HFF-Myc (cell line): ENCODE measurements at regions not wholly inside any gene's neighbourhood (a gene's known extent, or its start where the extent isn't known, plus 50 kb on each side); places are given as distances from the start of the nearest gene placed in this dataset.

Experiments
- DNase-seq: peaks from one replicate; pipeline ENCODE4 v3.0.0-alpha.2; 2011; ENCODE audit warnings: low read depth; ENCODE audit errors: extremely low read depth
- H3K4me3 ChIP-seq: replicated peaks from 2 replicates; pipeline ENCODE4 v1.5.1; 2011; ENCODE audit warnings: low read depth, mild to moderate bottlenecking, control low read depth, low read length
- TF ChIP-seq, protein P1 (sequence below): IDR thresholded peaks from 2 replicates; pipeline ENCODE4 v1.5.1; 2012; ENCODE audit warnings: mild to moderate bottlenecking, low read depth, low read length, control low read depth; ENCODE audit errors: missing control alignments

DNA sequence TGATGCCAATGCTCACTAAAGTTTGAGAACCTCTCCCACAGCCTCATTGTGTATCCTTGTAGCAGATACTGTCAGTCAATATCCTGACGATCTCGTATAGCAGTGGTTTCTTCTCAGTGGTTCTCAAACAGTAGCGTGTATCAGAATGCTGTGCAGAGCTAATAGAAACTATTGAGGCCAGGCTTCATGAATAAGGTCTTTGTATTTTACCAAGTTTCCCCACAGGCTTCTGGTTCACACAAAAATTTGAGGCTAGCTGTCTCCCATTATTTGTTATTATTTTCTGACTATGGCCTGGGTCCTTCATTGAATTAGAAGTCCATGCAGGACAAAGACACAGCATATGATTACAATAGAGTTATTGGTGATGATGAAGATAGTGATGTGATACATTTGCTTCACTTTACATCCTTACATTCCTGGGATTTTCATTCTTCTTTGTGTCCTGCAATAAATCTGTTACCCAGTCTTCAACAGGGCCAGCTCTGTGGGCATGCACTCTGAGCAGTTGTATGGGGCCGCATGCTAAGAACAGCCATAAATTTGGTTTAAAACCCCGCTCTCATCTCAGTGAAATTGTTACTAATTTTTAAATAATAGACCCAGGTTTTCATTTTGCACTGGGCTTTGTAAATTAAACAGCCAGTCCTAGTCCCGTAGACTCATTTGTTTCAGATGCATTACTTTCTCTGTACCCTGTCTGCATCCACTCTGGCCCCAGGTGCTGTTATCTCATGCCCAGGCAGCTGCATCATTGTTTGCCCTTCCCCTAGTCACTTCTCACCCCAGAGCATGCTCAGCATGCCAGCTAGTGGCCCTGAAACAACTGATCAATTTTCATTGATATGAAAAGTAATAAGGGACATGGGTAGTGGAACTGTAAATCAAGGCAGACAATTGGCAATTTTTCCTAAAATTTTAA is 199.9 kb upstream of the PIK3R1 start:
- no peak overlapping the region for H3K4me3 ChIP-seq
- TF ChIP-seq, protein P1, sequence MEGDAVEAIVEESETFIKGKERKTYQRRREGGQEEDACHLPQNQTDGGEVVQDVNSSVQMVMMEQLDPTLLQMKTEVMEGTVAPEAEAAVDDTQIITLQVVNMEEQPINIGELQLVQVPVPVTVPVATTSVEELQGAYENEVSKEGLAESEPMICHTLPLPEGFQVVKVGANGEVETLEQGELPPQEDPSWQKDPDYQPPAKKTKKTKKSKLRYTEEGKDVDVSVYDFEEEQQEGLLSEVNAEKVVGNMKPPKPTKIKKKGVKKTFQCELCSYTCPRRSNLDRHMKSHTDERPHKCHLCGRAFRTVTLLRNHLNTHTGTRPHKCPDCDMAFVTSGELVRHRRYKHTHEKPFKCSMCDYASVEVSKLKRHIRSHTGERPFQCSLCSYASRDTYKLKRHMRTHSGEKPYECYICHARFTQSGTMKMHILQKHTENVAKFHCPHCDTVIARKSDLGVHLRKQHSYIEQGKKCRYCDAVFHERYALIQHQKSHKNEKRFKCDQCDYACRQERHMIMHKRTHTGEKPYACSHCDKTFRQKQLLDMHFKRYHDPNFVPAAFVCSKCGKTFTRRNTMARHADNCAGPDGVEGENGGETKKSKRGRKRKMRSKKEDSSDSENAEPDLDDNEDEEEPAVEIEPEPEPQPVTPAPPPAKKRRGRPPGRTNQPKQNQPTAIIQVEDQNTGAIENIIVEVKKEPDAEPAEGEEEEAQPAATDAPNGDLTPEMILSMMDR, result no peak
- DNase-seq, result no peak

DNA sequence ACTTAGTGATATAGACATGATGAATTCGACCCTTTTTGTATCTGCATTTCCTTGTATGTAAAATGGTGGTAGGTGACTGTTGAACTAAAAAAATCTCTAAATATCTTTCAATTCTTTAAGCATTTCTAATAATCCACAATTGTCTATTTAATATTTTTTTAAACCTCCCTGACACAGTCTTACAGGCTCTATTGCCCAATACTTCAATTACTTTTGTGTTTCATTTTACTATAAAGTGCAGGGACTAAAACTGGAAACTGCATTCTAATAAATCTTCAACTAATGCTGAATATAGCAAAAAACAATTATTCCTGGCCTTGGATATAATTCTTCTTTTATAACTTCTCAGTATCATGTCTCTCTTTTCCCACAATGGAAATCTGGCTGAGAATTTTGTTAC is 202.7 kb upstream of the PIK3R1 start:
- TF ChIP-seq, protein P1, result no peak
- DNase-seq, result no peak
- no peak overlapping the region for H3K4me3 ChIP-seq

DNA sequence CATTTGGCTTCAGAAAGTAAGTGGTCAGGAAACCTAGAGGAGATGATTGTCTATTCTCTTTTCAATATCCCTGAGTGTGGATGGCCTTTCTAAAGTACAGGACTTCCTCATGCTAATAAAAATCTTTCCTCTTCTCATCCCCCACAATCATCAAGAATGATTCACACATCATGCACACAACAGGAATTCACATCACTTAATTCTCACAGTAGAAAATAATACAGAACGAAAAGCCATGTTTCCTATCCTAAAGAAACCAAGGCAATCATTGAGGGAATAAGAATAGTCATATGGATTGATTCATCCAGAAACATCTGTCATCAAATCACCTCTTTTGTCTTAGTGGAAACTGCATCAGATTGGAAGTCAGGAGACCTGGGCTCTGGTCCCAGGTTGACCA is 203.1 kb upstream of the PIK3R1 start:
- TF ChIP-seq, protein P1, result no peak
- no peak for DNase-seq

DNA sequence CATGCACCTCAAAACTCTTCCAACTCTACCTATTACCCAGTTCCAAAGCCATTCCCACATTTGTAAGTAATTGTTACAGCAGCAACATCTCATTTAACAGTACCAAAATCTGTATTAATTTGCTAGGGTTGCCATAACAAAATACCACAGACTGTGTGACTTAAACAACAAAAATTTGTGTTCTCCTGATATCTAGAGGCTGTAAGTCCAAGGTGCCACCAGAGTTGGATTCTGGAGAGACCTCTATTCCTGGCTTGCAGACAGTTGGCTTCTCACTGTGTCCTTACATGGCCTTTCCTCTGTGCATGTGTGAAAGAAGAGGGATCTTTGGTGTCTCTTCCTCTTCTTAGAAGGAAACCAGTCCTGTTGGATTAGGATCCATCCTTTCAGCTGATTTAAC is 203.8 kb upstream of the PIK3R1 start:
- no peak overlapping the region for H3K4me3 ChIP-seq
- DNase-seq, result no peak
- TF ChIP-seq, protein P1, result no peak

More for the DNA sequence above, 203.1 kb upstream of the PIK3R1 start:
- no peak overlapping the region for H3K4me3 ChIP-seq

DNA sequence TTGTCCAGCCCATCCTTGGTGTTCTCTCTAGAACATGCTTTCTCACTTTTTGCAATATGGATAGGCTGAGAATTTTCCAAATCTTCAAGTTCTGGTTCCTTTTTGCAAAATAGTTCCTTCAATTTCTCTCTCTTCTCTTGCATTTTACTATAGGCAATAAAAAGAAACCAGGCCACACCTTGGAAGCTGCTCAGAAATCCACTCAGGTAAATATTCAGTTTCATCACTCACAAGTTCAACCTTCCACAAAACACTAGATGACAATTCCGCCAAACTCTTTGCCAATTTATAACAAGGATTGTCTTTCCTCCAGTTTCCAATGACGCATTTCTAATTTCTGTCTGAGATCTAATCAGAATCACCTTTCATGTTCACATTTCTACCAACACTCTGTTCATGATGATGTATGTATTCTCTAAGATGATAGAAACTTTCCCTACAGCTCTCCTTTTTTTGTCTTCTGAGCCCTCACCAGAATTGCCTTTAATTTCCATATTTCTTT is 204.2 kb upstream of the PIK3R1 start:
- no peak overlapping the region for H3K4me3 ChIP-seq
- DNase-seq, result no peak
- TF ChIP-seq, protein P1, result no peak

DNA sequence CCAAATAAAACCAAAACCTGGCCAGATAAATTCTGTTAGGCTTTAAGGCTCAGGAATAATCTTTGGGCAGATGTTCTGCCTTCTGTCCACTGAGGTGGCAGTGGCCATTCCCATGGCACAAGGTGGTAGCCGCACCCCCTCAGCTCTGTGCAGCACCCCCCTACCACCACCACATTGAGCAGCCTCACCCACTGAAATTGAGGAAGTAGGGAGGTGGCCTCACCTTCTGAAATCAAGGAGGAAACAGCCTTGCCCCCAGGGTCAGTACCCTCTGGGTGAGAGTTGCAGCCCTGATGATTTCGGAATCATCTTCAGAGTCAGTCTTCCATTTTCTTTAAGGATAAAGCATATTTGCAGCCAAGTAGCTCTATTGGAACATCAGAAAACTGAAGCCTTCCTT is 204.8 kb upstream of the PIK3R1 start:
- TF ChIP-seq, protein P1, result no peak
- no peak overlapping the region for H3K4me3 ChIP-seq
- DNase-seq, result no peak
